PC-9 (cell line): ENCODE measurements at regions not wholly inside any gene's neighbourhood (a gene's known extent, or its start where the extent isn't known, plus 50 kb on each side); places are given as distances from the start of the nearest gene placed in this dataset.

Source experiments
- BruUV-seq: library from RNA; stranded (reverse); fragments of 400-500 nt; replicated peaks from 2 replicates; lab custom pipeline; 2021; lab: Mats Ljungman, UMichigan
- CTCF ChIA-PET: fragments of 300-600 bp; sonication (Branson Sonifier 250); formaldehyde crosslinking; loops from one replicate; lab custom pipeline; 2022; ENCODE audit warnings: antibody characterized with exemption; lab: Charles Lee
- POLR2A ChIA-PET: fragments of 300-600 bp; sonication (Branson Sonifier 250); formaldehyde crosslinking; loops from one replicate; lab custom pipeline; 2022; ENCODE audit warnings: antibody characterized with exemption; ENCODE audit not compliant: unreplicated experiment; lab: Charles Lee
- DNase-seq, 2 experiments: peaks; one replicate each; pipeline versions ENCODE4 v3.0.0 to v3.0.0-alpha.2; 2015 to 2022; ENCODE audit warnings: mixed read lengths in 1 of 2
- H2AFZ ChIP-seq: fragments of 200-600 bp; sonication (generic); 2 replicates; pipeline ENCODE4 v1.8.1; 2017; ENCODE audit warnings: antibody characterized with exemption
- H3F3A ChIP-seq: fragments of 200-600 bp; sonication (generic); 2 replicates; pipeline ENCODE4 v1.8.1; 2017; ENCODE audit warnings: antibody characterized with exemption, mild to moderate bottlenecking, low read depth; ENCODE audit not compliant: insufficient read depth
- H3K27ac ChIP-seq: fragments of 200-600 bp; sonication (generic); 2 replicates; pipeline ENCODE4 v1.6.1; 2016; ENCODE audit warnings: mixed run types
- H3K27me3 ChIP-seq: fragments of 200-600 bp; sonication (generic); 2 replicates; pipeline ENCODE4 v1.6.1; 2016; ENCODE audit warnings: low read depth, mixed run types; ENCODE audit not compliant: insufficient read depth
- H3K36me3 ChIP-seq: fragments of 200-600 bp; sonication (generic); 2 replicates; pipeline ENCODE4 v1.6.1; 2016; ENCODE audit warnings: low read depth, mixed run types
- H3K4me1 ChIP-seq: fragments of 200-600 bp; sonication (generic); replicated peaks from 2 replicates; pipeline ENCODE4 v1.6.1; 2016; ENCODE audit warnings: mixed run types; ENCODE audit not compliant: insufficient read depth
- H3K4me2 ChIP-seq: fragments of 200-600 bp; sonication (generic); 2 replicates; pipeline ENCODE4 v1.6.1; 2017; ENCODE audit warnings: mixed run types
- H3K4me3 ChIP-seq: fragments of 200-600 bp; sonication (generic); 2 replicates; pipeline ENCODE4 v1.6.1; 2016; ENCODE audit warnings: mixed run types
- H3K79me2 ChIP-seq: fragments of 200-600 bp; sonication (generic); 2 replicates; pipeline ENCODE4 v1.6.1; 2017; ENCODE audit warnings: low read depth, mixed run types
- H3K9me2 ChIP-seq: fragments of 200-600 bp; sonication (generic); 2 replicates; pipeline ENCODE4 v1.8.1; 2017; ENCODE audit warnings: mild to moderate bottlenecking; ENCODE audit not compliant: insufficient read depth
- H3K9me3 ChIP-seq: fragments of 200-600 bp; sonication (generic); 2 replicates; pipeline ENCODE4 v1.8.1; 2016; ENCODE audit warnings: low read depth; ENCODE audit not compliant: insufficient read depth
- H4K20me1 ChIP-seq: fragments of 200-600 bp; sonication (generic); 2 replicates; pipeline ENCODE4 v1.8.1; 2017; ENCODE audit not compliant: insufficient read depth
- EZH2 ChIP-seq: fragments of 200-600 bp; sonication (generic); IDR thresholded peaks from 2 replicates; pipeline ENCODE4 v1.8.0; 2017; ENCODE audit warnings: antibody characterized with exemption, low read depth
- intact Hi-C: fragments of 100-400 bp; cut with micrococcal nuclease; formaldehyde crosslinking; loops from one replicate; pipeline ENCODE4 v1.10.0; 2022; ENCODE audit not compliant: unreplicated experiment
- TF ChIP-seq, protein P1 (sequence below): fragments of 200-600 bp; sonication (generic); conservative IDR thresholded peaks from 2 replicates; pipeline ENCODE4 v1.6.1; 2017; ENCODE audit warnings: mixed run types, antibody characterized with exemption, mild to moderate bottlenecking, moderate library complexity

DNA sequence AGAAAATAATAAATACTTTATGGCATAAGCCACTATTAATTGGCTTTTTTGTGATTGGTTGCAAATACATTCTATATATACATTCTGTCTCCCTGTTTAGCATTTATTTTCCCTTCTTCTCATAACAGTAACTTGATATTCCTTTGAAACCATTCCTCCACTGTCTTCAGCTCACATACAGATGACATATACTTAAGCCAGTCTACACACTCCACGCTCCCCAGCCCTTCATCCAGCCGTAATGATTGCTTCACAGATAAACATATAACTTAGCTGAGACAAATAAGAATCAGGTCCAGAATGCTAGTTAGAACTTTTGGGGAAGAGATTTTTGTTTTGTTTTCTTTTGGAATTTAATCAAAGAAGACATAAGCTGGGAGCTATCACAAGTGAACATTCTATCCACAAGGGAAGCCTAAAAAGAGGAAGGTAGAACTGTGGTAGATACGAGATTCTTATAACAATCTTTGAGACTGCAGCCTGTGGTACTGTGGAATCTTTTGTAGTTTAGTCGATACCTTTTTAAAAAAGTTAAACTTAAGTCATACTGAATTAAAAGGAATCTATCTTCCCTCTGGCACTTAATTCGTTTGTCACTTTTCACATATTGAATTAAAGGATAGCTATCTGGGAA is 365.1 kb upstream of the PRR16 start:
- ChIA-PET CTCF (no interaction called here), POLR2A (no interaction called here)
- Histone ChIP-seq H3F3A (no peaks in the 10 kb centered on the region), H3K79me2 (no peaks in the 10 kb centered on the region), H3K9me3 (no peaks in the 10 kb centered on the region), H4K20me1 (no peaks in the 10 kb centered on the region), H3K27ac (no peak overlapping the region), H3K4me1 (no peaks in the 10 kb centered on the region), H3K4me2 (no peak overlapping the region), H3K27me3 (no peaks in the 10 kb centered on the region), H3K4me3 (no peak overlapping the region), H3K9me2 (no peaks in the 10 kb centered on the region), H2AFZ (no peak overlapping the region), H3K36me3 (no peaks in the 10 kb centered on the region)
- BruUV-seq: no TSS peak
- TF ChIP-seq, protein P1, sequence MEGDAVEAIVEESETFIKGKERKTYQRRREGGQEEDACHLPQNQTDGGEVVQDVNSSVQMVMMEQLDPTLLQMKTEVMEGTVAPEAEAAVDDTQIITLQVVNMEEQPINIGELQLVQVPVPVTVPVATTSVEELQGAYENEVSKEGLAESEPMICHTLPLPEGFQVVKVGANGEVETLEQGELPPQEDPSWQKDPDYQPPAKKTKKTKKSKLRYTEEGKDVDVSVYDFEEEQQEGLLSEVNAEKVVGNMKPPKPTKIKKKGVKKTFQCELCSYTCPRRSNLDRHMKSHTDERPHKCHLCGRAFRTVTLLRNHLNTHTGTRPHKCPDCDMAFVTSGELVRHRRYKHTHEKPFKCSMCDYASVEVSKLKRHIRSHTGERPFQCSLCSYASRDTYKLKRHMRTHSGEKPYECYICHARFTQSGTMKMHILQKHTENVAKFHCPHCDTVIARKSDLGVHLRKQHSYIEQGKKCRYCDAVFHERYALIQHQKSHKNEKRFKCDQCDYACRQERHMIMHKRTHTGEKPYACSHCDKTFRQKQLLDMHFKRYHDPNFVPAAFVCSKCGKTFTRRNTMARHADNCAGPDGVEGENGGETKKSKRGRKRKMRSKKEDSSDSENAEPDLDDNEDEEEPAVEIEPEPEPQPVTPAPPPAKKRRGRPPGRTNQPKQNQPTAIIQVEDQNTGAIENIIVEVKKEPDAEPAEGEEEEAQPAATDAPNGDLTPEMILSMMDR: no peak
- TF ChIP-seq EZH2: no peak
- intact Hi-C loops: no loop called here
- DNase-seq: no peak

DNA sequence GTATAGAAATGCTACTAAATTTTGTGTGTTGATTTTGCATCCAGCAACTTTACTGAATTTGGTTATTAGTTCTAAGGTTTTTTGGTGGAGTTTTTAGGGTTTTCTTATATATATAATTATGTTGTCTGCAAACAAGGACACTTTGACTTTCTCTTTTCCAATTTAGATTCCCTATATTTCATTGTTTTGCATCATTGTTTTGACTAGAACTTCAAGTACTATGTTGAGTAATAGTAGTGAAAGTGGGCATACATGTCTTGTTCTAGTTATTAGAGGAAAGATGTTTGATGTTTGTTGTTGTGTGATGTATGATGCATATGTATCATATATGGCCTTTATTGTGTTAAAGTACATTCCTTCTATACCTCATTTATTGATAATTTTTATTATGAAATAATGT is 362.3 kb upstream of the PRR16 start:
- no peak for DNase-seq
- intact Hi-C loops: no loop called here
- no peaks in the 10 kb centered on the region for H3K4me1 ChIP-seq
- no peaks in the 10 kb centered on the region for H3K9me3 ChIP-seq
- H3K27ac ChIP-seq: no peak overlapping the region
- TF ChIP-seq, protein P1: no peak
- no peak for TF ChIP-seq EZH2
- no peaks in the 10 kb centered on the region for H3F3A ChIP-seq
- H3K36me3 ChIP-seq: no peaks in the 10 kb centered on the region
- CTCF ChIA-PET: no interaction called here
- POLR2A ChIA-PET: no interaction called here
- H3K4me2 ChIP-seq: no peak overlapping the region
- no peak overlapping the region for H3K4me3 ChIP-seq
- no peaks in the 10 kb centered on the region for H3K9me2 ChIP-seq
- no TSS peak for BruUV-seq
- no peaks in the 10 kb centered on the region for H4K20me1 ChIP-seq
- H3K79me2 ChIP-seq: no peaks in the 10 kb centered on the region
- no peak overlapping the region for H2AFZ ChIP-seq
- no peaks in the 10 kb centered on the region for H3K27me3 ChIP-seq

DNA sequence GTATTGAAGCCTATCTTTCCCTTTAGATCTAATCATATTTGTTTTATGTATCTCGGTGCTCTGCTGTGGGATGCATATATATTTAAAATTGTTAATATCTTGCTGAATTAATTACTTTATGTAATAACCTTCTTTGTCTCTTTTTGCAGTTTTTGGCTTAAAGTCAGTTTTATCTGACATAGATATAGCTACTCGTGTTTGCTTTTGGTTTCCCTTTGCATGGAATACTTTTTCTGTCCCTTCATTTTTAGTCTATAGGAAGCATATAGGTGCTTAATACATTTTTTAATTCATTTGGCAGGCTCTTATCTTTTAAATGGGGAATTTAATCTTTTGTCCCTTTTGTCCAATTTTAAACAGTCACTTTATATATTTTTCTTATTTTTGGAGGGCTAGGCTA is 360.6 kb upstream of the PRR16 start:
- H3K36me3 ChIP-seq: no peaks in the 10 kb centered on the region
- H3K9me3 ChIP-seq: no peaks in the 10 kb centered on the region
- BruUV-seq: no TSS peak
- no peak for DNase-seq
- H3K27me3 ChIP-seq: no peaks in the 10 kb centered on the region
- no peaks in the 10 kb centered on the region for H4K20me1 ChIP-seq
- H3F3A ChIP-seq: no peaks in the 10 kb centered on the region
- no peak overlapping the region for H3K4me3 ChIP-seq
- intact Hi-C loops: no loop called here
- H2AFZ ChIP-seq: no peak overlapping the region
- no peaks in the 10 kb centered on the region for H3K79me2 ChIP-seq
- ChIA-PET POLR2A (no interaction called here), CTCF (no interaction called here)
- no peak overlapping the region for H3K27ac ChIP-seq
- TF ChIP-seq, protein P1: no peak
- TF ChIP-seq EZH2: no peak
- H3K9me2 ChIP-seq: no peaks in the 10 kb centered on the region
- H3K4me2 ChIP-seq: no peak overlapping the region
- H3K4me1 ChIP-seq: no peaks in the 10 kb centered on the region
